CD4-positive, alpha-beta T cell treated with Interleukin-17A for 1 hour (primary cell): ENCODE measurements at regions not wholly inside any gene's neighbourhood (a gene's known extent, or its start where the extent isn't known, plus 50 kb on each side); places are given as distances from the start of the nearest gene placed in this dataset.
A peak's percentile ranks its signal among the peaks of the same experiment; 100 is the strongest.

Experiments
- DNase-seq: peaks from one replicate; pipeline ENCODE4 v3.0.0-alpha.2; 2020

DNA sequence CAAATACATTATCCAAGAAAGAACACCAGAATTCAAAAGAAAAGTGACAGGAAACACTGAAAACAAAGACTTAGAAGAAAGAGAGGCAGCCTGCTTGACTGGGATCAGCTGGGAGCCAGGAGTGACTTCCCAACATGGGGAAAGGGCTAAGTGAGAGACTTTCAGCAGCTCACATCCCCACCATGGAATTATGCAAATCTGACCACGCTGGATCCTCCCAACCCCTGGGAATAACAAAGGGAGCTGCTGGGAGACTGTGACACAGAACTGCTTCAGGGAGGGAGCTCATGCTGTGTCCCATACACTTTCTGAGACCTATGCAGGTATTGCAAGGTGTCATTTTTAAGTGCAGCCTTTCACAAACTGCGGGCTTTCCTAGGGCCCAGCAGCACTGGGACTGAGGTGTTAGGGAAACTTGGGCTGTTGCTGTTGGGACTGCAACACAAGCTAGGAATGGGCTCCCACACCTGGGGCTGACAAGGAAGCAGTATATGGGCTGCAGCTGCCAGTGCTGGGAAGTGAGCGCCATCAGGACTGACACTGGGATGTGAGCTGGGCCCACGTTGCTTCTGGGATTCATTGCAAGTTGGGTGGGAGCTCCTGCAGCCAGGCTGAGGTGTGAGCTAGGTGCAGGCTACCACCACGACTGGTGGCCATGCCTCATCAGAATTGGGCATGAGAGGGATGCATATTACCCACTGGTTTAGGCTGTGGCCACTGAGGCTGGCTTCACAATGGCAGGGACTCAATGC lies 139.1 kb downstream of the KDR start:
- DNase-seq: no peak

DNA sequence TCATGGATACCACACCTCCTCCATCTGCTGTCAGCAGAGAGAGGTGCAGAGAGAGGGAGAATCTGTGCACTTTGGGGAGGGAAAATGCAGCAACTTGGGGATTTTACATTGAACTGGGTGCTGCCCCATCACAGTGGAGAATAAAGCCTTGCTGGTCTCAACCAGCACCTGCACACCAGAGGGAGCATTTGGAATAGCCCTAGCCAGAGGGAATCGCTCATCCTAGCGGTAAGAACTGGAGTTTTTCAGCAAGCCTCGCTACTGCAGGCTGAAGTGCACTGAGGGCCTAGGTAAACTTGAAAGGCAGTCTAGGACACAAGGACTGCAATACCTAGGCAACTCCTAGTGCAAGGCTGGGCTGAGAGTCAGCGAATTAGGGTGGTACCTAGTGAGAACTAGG lies 148.7 kb downstream of the KDR start:
- no peak for DNase-seq

DNA sequence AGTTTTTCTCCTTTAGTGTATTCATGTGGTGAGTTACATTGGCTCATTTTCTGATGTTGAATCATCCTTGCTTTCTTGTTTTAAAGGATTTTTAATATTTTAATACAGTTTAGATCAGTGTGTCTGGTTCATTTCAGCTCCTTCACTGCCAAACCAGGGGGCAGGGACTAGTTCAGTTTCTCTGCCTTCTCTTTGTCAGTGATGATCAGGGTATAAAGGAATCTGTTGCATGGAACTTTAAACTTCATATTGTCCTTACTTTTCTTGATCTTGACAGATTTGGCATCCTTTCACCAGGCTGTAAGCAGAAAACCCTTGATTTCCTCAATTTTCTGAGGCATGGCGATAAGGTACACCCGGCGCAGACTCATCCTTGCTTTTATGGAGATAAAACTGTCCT lies 149.4 kb downstream of the KDR start:
- DNase-seq: no peak

DNA sequence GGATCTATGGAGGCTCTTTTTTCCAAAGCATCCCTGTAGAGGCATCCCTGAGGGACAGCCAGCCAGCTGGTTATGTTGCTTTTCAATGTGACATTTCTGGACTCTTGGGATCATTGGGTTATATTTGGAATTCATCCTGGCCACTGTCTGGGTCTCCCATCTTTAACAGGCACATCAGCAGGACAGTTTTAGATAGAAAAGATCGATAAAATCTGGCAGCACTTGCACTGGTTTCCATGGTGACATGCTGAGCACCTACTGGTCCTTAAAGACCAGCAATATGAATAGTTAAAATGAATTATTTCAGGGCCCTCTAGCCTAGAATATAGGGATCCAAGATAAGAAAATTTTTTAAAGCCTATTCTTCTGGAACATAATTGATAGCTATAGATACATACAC lies 151.6 kb downstream of the KDR start:
- no peak for DNase-seq

DNA sequence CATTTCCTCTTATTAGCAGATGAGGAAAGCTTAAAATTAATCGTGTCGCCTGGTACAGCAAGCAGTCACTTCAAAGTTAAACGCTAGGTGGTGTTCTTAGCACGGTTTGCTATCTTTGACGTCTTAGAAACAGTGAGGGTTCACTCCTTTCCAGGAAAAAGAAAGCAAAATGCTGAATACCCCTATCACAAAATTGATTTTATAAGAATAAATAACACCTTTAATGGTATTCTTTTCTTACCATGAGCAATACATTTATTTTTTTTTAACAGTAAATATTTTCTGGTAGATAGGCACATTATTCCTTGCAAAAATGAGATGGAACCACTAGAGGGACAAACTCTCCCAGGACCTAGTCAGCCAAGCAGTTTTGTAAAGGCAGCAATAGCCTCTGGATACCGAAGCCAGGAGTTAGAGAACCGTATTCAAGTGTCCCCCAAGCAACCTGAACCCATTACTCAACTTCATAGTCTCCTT lies 153.9 kb downstream of the KDR start:
- DNase-seq: peak; percentile 3

DNA sequence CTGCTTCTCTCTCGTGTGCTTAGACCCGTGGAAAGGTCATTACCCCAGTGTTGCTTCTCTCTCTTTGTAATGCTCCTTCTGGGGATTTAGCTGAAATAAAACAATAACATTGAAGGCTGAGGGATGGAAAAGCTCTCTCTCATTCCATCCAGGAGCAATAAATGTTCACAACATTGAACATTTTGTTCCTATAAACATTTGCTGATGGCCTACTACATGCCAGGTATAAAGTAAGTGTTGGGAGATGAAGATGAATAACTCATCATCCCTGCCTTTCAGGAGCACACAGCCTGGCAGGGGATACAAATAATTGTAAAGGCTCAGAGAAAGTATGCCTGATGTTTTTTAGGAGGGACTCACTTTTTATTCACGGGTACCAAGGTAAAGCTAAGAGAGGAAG lies 158.1 kb downstream of the KDR start:
- no peak for DNase-seq

DNA sequence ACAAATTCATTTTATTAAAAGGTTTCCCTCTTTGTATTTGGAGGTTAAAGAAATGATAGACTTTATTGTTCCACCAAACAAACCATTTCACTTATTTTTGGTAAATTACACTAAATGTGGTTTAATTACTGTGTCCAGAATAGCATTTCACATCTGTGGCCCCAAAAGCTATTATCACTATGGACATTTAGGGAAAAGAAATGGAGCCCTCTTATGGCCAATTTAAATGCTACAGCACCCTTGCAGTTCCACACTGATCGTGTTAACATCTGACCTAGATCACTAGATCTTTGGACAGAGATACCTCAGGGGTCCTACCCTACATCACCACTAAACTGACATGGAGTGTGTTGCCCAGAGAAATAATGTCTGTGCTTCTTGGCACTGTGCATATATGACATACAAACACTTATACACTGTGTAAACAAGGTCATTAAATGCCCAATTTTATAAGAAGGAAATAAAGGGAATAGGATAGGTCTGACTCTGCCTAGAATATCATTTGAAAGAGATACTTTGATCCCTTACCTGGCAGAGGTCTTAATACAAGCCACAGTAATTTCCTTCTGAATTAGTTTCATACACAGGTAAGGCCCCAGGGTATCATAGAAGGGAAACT lies 163.9 kb downstream of the KDR start:
- DNase-seq: peak; percentile 25

DNA sequence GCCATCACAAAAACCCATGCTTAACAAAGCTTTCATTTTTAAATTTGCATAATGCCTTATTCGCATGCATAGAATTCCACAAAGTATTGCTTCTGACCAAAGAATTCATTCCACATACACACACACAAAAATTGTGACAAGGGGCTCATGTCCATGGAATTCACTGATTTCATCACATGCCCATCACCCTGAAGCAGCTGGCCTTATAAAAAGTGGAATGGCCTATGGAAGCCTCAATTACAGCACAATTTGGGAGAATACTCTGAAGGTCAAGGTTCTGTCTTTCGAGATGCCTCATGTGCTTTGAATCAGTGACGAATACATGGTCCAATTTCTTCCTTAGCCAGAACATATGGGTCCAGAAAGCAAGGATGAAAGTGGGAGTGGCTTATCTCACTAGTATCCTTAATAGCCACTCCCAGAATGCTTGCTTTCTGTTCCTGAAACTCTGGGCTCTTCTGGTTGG lies 165.7 kb downstream of the KDR start:
- no peak for DNase-seq

DNA sequence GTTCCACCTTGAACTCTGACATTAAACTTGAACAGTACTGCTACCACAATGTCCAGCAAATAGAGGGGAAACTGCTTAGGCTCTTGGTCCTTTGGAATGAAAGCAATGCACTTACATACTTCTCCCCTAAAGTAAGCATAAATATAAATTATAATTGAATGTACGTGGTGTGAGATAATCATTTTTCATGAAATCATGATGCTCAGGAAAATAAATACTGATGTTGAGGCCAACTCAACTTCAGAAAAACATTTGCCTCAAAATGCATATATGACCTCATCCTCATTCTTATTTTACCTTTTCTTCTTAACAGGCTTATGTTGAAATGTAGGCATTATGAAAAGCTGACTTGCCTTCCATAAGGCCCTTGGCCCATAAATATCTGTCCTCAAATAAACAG lies 166.3 kb downstream of the KDR start:
- no peak for DNase-seq

DNA sequence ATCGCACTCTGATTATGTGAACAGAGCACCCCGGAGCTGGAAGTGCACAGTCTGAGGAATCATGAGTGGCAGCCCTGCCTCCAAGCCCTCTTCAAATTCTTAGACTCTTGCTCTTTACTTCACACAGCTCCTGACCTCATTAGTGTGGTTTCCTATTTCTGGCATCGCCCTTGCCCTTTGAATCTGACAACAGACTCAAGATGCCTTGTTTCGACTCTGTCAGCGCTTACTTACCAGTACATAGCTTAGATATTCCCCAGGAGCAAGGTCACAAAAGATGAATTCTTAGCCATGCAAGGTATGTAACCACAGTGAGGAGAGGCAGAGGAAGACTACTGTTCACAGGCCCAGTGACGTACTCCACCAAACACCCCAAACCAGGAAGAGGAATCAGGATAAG lies 167.2 kb downstream of the KDR start:
- DNase-seq: peak; percentile 26

DNA sequence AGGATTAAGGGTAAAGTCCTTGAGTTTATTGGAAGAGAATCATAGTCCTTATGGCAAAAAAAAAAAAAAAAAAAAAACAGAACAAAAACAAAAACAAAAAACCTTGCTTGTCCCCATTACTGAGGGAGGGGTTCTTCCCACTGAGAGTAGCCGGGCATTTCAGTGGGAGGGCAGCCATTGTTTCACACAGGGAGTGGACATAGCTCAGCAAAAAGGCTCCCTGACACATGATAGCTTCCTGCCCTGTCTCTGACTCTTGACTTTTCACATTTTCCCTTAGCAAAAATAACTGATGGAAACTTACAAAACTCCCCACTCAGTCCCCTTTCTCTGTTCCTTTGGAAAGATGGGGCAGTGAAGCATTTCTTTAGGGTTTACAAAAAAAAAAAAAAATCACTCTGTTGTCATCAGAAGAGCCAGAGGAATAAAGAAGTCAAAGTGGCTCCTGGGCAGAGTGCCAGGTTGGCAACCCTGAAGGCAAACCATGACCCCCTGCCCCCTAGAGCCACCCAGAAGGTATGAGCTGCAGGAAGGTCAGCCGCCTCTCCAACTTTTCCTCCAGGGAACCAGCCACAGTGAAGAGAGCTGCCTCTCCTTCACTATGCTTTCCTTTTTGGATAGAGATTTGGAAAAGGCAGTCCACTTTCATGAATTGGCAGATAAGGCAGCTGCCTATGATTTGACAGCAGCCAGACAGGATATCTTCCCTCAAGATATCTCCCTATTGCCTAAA lies 170.6 kb downstream of the KDR start:
- DNase-seq: no peak

DNA sequence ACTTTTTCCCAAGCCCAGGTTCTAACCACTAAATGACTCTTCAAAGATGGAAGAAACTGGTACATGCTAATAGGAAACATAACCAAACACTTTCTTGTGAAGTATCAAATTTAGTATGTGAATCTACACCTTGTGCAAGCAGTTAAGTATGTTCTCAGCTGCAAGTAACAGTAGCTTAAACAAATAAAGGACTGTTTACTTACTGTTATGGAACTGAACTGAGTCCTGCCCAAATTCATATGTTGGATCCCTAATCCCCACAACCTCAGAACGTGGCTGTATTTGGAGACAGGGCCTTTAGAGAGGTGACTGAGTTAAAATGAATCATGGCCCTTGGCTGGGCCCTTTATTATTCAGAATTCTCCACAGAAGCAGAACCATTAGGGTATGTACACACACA lies 178.7 kb downstream of the KDR start:
- no peak for DNase-seq

DNA sequence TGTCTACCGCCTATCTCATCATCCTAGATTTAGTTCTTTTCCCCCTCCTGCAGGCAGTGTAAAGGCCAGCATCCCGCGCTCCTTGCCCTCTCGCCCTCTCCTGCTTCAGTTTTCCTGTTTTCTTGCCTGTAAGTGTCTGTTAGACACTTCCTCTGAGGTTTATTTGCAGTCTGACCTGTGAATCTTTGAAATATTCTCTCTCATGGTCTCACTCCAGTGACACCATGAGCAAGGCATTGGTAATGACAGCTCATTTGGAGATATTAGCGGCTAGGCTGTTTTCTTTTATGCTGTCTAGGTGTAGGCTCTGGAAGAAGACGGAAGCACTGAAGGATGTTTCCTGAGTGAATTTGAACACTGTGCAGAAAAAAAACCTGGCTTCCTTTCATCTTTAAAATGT lies 179.6 kb downstream of the KDR start:
- DNase-seq: peak; percentile 9

DNA sequence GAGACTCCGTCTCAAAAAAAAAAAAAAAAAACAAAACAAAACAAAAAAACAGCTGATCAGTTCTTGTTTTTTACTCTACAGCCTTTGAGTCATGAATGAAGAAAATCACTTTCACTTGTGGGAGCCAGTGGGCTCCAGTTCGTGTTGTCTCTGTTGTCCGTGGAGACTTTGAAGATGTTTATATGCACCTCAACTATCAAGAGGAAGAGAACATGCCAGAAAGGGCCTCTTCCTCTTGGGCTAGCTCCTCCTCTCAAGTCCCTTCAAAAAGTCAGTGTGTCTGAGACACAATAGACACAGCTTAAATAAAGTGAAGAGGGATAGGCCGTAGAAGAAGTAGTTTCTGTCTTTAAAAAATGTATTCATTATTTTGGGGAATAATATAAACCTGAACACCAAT lies 182.7 kb downstream of the KDR start:
- DNase-seq: peak; percentile 73

DNA sequence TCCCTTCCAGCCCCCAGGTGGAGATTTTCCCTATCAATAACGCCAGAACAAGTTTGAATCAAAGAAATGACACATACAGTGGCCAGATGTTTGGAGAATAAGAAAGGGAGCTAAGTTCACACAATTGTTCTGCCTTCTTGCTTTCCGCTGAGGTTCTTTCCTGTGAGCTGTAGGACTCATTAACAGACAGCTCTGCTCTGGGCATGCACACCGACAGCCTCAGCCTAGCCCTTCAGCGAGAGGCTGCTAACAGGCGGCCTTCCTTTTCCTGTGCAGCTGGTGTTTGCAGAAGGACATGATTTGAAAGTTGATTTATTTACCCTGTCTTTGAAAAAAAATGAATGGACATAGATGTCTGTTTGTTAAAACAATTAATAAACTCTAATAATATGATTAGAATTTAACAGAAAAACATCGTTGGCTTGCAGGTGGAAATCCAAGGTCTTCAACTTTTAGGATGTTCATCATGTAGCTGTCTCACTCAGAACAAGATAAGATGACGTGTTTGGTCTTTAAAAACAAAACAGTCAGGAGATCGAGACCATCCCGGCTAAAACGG lies 183.3 kb downstream of the KDR start:
- DNase-seq: peak; percentile 41

DNA sequence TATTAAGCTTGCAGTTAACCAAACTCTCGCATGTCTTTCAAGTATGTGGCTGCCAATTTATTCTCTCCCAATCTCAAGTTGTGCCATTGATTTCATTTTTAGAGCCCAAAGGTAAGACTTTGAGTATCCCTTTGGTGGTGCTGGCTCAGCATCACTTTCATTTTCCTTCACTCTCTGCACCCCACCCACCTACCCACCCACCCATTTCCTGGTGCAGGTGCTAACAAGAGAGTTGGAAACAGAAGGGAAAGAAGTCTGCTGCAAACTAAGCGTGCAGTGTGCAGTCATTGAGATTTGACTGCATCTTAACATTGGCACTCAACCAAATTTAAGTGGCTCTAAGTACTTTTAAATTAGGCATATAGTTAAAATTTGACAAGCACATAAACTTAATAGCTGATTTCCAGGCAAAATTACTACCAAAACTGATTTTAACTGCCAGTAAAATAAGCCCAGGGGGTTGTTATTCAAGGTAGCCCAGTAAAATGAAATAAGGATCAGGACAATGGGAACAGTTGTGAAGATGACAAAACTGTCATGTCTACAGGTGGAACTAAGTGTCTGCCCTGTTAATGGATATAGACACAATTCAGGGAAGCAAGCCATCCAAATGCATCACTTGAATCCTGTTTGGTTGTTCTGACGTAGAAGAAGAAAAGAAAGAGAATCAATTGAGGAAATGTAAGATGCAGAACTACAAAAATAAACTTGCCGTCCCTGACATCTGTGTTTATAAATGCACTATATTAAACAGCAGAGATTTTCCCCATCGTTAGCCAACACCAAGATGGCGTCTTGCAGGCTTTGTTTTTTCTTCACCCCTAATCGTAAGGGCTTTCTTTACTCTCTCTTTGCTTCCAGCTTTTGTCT lies 184.2 kb downstream of the KDR start:
- DNase-seq: no peak

DNA sequence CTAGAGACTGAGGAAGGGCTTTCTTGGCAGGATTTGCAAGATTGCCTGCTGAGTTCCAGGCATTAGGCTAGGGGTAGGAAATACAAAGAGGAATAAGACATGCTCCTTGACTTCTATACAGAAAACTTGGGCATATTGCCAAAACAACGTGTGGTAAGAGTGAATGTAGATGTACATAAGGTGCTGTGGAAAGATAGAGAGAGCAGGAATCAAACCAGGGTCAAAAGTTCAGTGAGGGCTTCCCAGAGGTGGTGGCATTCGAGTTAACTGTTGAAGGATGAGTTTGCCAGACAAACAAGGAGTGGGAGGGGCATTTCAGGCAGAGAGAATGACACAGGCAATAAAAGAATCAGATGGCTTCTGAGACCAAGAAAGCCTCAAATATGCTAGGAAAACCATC lies 187.9 kb downstream of the KDR start:
- no peak for DNase-seq

DNA sequence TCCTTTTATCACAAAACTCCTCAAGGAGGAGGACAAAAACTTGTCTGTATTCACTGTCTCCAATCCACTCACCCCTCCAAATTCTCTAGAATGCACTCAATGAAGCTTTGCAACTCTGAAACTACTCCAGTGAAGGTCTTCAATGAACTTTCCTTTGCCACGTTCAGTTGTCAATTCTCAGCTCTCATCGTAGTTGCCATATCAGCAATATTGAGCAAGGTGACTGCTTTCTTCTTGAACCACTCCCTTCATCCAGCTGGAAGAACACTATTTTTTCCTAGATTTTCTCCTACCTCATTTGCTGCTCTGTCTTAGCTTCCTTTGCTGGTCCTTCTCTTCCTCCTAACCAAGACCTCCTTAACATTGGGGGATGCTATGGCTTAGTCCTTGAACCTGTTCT lies 191.8 kb downstream of the KDR start:
- DNase-seq: no peak

DNA sequence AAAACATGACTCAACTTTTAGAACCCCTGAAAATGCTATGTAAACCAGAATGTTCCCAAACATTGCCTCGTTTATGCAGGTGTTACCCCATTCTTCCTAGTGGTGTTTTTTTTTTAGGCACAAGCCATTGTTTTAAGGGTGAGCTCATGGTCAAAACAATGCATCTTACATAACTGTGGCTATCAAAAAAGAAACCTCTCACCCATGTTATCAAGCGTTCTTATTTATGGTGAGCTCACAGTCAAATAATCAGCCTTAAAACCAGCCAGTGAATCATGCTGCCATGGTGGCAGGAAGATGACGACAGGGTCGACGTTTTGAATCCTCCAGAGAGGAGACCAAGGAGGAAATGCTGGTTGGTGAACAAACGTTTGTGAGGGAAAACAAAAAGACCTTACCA lies 195.2 kb downstream of the KDR start:
- no peak for DNase-seq

DNA sequence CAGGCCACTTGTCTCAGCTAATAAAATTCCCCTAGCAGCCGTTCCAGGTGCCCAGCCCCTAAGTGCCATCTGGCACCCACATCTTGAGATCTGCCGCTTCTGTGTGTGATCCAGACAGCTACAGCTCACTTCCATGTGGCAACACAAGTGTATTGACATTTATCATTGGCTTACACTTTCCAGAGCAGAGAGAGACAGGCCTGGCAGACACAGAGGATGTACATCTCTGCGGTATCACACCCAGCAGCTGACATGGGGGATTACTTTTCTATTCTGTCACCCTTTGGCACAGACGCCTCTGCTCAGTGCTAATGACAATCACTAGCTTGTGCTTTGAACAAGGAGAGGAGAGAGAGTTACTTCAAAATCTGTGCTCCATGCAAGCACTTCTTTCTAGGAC lies 195.9 kb downstream of the KDR start:
- DNase-seq: no peak

DNA sequence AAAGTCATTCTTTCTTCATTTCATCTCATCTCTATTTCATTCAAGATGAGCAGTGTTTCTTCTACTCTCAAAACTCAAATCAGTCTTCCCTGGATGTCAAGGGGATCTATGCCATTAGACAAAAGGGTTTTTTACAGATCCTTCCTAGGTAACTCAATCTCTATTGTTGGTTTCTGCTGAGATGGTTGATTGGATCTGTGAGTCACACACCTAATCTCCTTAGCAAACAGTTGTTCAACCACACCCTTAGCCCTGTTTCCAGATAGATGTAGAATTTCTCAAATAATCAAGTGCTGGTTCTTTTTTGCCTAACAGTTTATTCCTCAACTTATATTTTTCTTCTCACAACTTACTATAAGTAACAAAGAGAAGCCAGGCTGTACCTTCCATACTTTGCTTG lies 200.5 kb downstream of the KDR start:
- DNase-seq: no peak

DNA sequence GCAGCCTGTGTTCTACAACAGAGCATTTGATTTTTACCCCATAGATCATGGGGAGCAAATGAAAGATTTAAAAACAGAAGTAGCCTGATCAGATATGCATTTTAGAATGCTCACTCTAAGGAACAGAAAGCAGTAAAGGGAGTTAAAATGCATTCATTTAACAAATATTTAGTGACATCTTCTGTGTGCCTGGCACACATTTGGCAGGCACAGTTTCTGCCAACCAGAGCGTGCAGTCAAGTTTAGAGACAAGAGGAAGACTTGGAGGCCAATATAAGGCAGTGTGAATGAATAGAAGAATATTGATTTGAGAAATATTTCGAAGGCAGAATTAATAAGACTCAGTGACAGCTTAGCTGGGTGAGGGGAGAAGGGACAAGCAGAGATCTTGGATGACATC lies 210.1 kb downstream of the KDR start:
- no peak for DNase-seq

DNA sequence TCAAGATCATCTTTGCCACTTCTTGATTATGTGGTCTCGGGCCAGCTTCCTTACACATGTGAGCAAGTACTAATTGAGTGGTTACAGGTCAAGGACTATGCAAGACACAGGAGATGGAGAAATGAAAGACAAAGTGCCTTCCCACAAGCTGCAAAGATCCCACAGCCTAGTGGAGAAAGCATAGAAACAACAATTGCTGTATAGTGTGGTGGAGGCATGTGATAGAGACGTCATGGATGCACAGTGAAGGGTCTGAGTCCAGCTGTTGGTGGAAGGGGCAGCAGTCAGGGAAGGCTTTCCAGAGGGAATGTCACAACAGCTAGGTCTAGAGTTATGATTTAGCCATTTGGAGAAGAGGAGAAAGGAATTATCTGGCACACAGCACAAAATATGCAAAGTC lies 210.6 kb downstream of the KDR start:
- no peak for DNase-seq
